GM12878 (cell line): ENCODE measurements at regions not wholly inside any gene's neighbourhood (a gene's known extent, or its start where the extent isn't known, plus 50 kb on each side); places are given as distances from the start of the nearest gene placed in this dataset.
"Not testable (repeated sequence)": the region's sequence is repeated elsewhere in the genome, so short reads cannot be mapped to it uniquely, and the experiment has no call there.

ENCODE experiments used
- ATAC-seq: fragments of 200-7000 bp; cut with Tn5 transposase; 3 replicates; pipeline ENCODE4 v1.9.1; 2020; ENCODE audit warnings: mild to moderate bottlenecking, moderate library complexity
- BruUV-seq: library from RNA; stranded (reverse); fragments of 400-500 nt; replicated peaks from 2 replicates; lab custom pipeline; 2021; lab: Mats Ljungman, UMichigan
- CTCF ChIA-PET: fragments of 300-600 bp; sonication (Branson Sonifier 250); formaldehyde crosslinking; extraction: SDS; loops from one replicate; lab custom pipeline; 2021; ENCODE audit warnings: inconsistent platforms; lab: Yijun Ruan, JAX
- POLR2A ChIA-PET: fragments of 350-600 bp; formaldehyde crosslinking; extraction: SDS; loops from one replicate; lab custom pipeline; 2021; ENCODE audit warnings: inconsistent platforms; lab: Charles Lee
- RAD21 ChIA-PET: fragments of 300-600 bp; sonication (Branson Sonifier 250); formaldehyde crosslinking; loops from one replicate; lab custom pipeline; 2023; ENCODE audit warnings: antibody characterized with exemption; ENCODE audit not compliant: unreplicated experiment; lab: Charles Lee
- SMC1A ChIA-PET: fragments of 300-600 bp; sonication (Branson Sonifier 250); formaldehyde crosslinking; loops from one replicate; lab custom pipeline; 2023; ENCODE audit not compliant: unreplicated experiment, uncharacterized antibody; lab: Charles Lee
- DNase-seq: peaks from one replicate; pipeline ENCODE4 v3.0.0-alpha.2; 2011; ENCODE audit warnings: low read depth, low spot score
- FAIRE-seq: peaks from 3 replicates; lab custom pipeline; 2011; peaks lifted over from hg19 to GRCh38; lab: Jason Lieb, UNC
- H2AFZ ChIP-seq: 2 replicates; pipeline ENCODE4 v1.6.0; 2011; ENCODE audit warnings: low read depth, low read length, control low read depth; ENCODE audit not compliant: control insufficient read depth
- H3K27ac ChIP-seq: 2 replicates; pipeline ENCODE4 v1.5.1; 2011; ENCODE audit warnings: control low read depth; ENCODE audit not compliant: control insufficient read depth, insufficient read depth
- H3K27me3 ChIP-seq, 2 experiments: replicated peaks in 1 of 2; 2 replicates each; pipeline versions ENCODE4 v1.6.0 to v1.6.1; 2011; ENCODE audit warnings: low read length in 1 of 2; ENCODE audit not compliant: control insufficient read depth in 2 of 2, insufficient read depth in 2 of 2
- H3K36me3 ChIP-seq, 2 experiments: 2 replicates each; pipeline ENCODE4 v1.5.1; 2011; ENCODE audit warnings: low read length in 1 of 2; ENCODE audit not compliant: control insufficient read depth in 2 of 2, insufficient read depth in 2 of 2
- H3K4me1 ChIP-seq: 2 replicates; pipeline ENCODE4 v1.6.1; 2011; ENCODE audit warnings: mild to moderate bottlenecking, low read length, moderate library complexity, mixed read lengths; ENCODE audit not compliant: control insufficient read depth, insufficient read depth
- H3K4me2 ChIP-seq: 2 replicates; pipeline ENCODE4 v1.6.0; 2011; ENCODE audit warnings: control low read depth; ENCODE audit not compliant: control insufficient read depth, insufficient read depth
- H3K4me3 ChIP-seq: fragments of 200-600 bp; sonication (generic); 2 replicates; pipeline ENCODE4 v1.5.1; 2016
- H3K79me2 ChIP-seq: 2 replicates; pipeline ENCODE4 v1.6.0; 2011; ENCODE audit warnings: low read length; ENCODE audit not compliant: control insufficient read depth, insufficient read depth
- H3K9ac ChIP-seq: 2 replicates; pipeline ENCODE4 v1.8.0; 2011; ENCODE audit warnings: low read length, control low read depth, mixed read lengths; ENCODE audit not compliant: control insufficient read depth, insufficient read depth
- H3K9me3 ChIP-seq: replicated peaks from 3 replicates; pipeline ENCODE4 v1.5.1; 2011; ENCODE audit warnings: mild to moderate bottlenecking, low read length; ENCODE audit not compliant: control insufficient read depth, insufficient read depth
- H4K20me1 ChIP-seq: 2 replicates; pipeline ENCODE4 v1.6.0; 2011; ENCODE audit not compliant: control insufficient read depth, insufficient read depth
- WGBS: methylation state at CpG from one replicate; pipeline ENCODE4 v1.1.6; 2016; ENCODE audit warnings: low lambda C conversion rate; ENCODE audit not compliant: insufficient replicate concordance, insufficient coverage; ENCODE audit errors: missing lambda C conversion rate; 5-methylcytosine and 5-hydroxymethylcytosine counted together
- in situ Hi-C: fragments of 300-500 bp; cut with MboI; formaldehyde crosslinking; loops from 9 replicates; pipeline ENCODE4 v1.14.3; 2018; ENCODE audit warnings: mixed read lengths
- intact Hi-C: fragments of 100-400 bp; cut with micrococcal nuclease; formaldehyde crosslinking; loops from one replicate; pipeline ENCODE4 v1.14.2; 2022; ENCODE audit not compliant: unreplicated experiment

DNA sequence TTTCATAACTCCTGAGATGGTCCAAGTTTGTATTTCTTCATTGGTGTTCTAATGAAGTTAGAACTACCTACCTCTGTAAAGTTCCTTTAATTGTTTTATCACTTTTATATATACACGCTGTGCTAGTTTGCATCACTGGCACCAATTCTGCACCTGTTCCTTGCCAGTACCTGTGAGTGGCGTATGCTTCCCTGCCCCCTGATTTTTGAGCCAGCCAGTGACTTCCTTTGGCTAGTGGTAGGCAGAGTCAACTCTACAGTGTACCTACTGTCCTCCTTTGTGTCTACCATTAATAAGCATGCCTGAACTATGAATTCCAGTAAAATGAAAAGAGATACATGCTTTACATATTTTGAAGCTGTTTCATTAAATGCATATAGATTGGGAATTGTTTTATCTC is 186.8 kb upstream of the SPATA31A3 start:
- WGBS = 8% methylated on average over 2 of the region's 2 CpGs
- CTCF ChIA-PET = not testable (repeated sequence)

GRCh38 chr9:67175167-67175566 is 182.8 kb upstream of the SPATA31A3 start:
- SMC1A ChIA-PET, CTCF ChIA-PET, in situ Hi-C loops, H3K9ac ChIP-seq, H3K4me1 ChIP-seq, H3K36me3 ChIP-seq, BruUV-seq, RAD21 ChIA-PET, DNase-seq, H3K4me2 ChIP-seq, H3K79me2 ChIP-seq, H3K27me3 ChIP-seq, H3K4me3 ChIP-seq, intact Hi-C loops, H2AFZ ChIP-seq, FAIRE-seq, H3K9me3 ChIP-seq, H4K20me1 ChIP-seq, H3K27ac ChIP-seq, ATAC-seq, POLR2A ChIA-PET: not testable (repeated sequence)
- no CpG with 5 or more reads among the region's 5 CpGs for WGBS

More for the DNA sequence above, 186.8 kb upstream of the SPATA31A3 start:
- H3K4me3 ChIP-seq, H3K27ac ChIP-seq, ATAC-seq, BruUV-seq, POLR2A ChIA-PET, H4K20me1 ChIP-seq, FAIRE-seq, H3K27me3 ChIP-seq, H2AFZ ChIP-seq, H3K9me3 ChIP-seq, H3K4me1 ChIP-seq, H3K79me2 ChIP-seq, DNase-seq, H3K9ac ChIP-seq, intact Hi-C loops, RAD21 ChIA-PET, H3K36me3 ChIP-seq, H3K4me2 ChIP-seq, SMC1A ChIA-PET, in situ Hi-C loops: not testable (repeated sequence)

GRCh38 chr9:67171721-67172120 is 179.4 kb upstream of the SPATA31A3 start:
- FAIRE-seq, H3K9ac ChIP-seq, BruUV-seq, H3K4me2 ChIP-seq, in situ Hi-C loops, SMC1A ChIA-PET, H3K79me2 ChIP-seq, DNase-seq, H3K36me3 ChIP-seq, ATAC-seq, RAD21 ChIA-PET, H3K4me1 ChIP-seq, H3K9me3 ChIP-seq, H3K4me3 ChIP-seq, CTCF ChIA-PET, H2AFZ ChIP-seq, H3K27me3 ChIP-seq, intact Hi-C loops, H4K20me1 ChIP-seq, H3K27ac ChIP-seq, POLR2A ChIA-PET: not testable (repeated sequence)
- 17% methylated on average over 2 of the region's 3 CpGs for WGBS

- H3K9ac ChIP-seq, H4K20me1 ChIP-seq, H3K27me3 ChIP-seq, RAD21 ChIA-PET, CTCF ChIA-PET, H3K79me2 ChIP-seq, ATAC-seq, in situ Hi-C loops, H2AFZ ChIP-seq, DNase-seq, intact Hi-C loops, H3K4me3 ChIP-seq, SMC1A ChIA-PET, H3K4me2 ChIP-seq, FAIRE-seq, H3K36me3 ChIP-seq, POLR2A ChIA-PET, H3K27ac ChIP-seq, H3K9me3 ChIP-seq, H3K4me1 ChIP-seq, BruUV-seq: not testable (repeated sequence)
- WGBS = 0% methylated on average over 2 of the region's 4 CpGs
Observed at GRCh38 chr9:67168530-67169157, 176.3 kb upstream of the SPATA31A3 start.
